GM21723 (cell line): ENCODE measurements at regions not wholly inside any gene's neighbourhood (a gene's known extent, or its start where the extent isn't known, plus 50 kb on each side); places are given as distances from the start of the nearest gene placed in this dataset.

Source experiments
- ATAC-seq: cut with Tn5 transposase; IDR thresholded peaks from one replicate; pipeline ENCODE4 v1.9.1; 2021; ENCODE audit warnings: mild to moderate bottlenecking, moderate library complexity; ENCODE audit not compliant: unreplicated experiment

- no peak for ATAC-seq
Measured at GRCh38 chr12:19941096-19941495, 427.2 kb upstream of the PDE3A start.

GRCh38 chr12:19945559-19946435 is 422.5 kb upstream of the PDE3A start:
- ATAC-seq: no peak

DNA sequence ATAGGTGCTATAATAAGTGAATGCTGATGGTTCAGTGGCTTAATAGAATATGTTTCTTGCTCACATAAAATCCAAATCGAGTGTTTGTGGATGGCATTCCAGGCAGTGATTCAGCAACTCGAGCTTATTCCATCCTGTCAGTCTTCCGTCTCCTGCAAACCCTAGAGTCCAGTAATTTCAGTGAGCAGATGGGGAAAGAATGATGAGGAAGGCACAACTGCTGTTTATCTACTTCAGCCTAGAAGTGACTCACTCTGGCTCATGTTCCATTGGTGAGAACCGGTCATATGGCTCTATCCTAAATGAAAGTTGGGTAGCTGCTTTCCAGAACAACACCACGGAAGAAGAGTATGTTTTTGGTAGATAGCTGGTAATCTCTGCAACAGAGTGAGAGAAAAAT is 421.8 kb upstream of the PDE3A start:
- ATAC-seq: no peak

DNA sequence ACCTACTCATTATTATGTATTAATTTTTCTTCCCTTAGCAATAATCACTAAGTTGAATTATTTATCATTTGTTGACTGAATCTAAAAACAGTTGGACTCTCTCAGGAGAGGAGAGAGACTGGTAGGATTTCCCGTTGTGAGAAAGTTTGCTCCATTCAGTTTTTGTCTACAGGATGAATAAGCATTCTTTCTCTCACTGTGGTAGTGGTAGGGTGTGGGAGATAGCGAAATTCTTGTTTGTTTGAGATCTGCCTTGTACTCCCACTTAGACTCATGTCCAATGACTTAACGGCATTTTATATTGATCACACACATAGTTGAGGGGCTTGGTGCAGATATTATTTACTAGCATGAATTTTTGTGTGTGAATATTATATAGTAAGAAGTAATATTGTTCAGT is 421.0 kb upstream of the PDE3A start:
- no peak for ATAC-seq

DNA sequence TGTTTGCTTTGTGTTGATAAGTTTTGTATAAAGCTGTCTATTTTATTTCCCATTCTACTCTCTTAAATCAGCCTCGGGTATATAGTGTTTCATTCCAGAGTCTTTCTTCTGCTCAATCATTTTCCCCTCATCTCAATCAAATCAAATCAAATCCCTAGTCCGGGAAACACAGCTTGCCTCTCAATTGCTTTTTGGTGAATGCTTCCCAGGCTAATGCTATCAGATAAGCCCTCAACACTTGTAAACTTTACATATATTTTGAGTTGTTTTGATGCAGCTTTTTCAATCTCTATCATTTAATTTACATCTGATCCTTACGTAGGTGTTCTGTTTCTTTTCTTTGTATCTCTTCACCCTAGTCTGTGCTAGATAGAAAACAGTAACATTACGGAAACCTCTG is 416.7 kb upstream of the PDE3A start:
- ATAC-seq: no peak

GRCh38 chr12:19953734-19954133 is 414.6 kb upstream of the PDE3A start:
- no peak for ATAC-seq

DNA sequence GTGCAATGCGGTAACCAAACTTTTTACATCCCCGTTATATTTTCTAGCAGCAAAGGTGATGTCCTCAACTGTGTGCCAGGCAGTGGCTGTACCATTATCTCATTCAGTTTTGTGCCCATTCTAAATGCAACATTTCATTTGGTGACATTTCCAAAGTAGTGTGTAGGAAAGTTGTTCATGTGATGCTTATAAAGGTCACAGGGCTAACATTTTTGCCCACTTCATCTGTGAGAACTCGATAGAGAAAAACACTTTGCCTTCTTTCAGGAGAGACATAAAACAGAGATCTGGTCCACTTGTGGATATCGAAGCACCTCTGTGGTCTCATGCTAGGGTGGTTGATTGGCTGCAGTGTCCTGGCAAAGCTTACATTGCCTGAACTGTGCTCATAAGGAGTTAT is 414.2 kb upstream of the PDE3A start:
- ATAC-seq: no peak

- ATAC-seq: no peak
Measured at GRCh38 chr12:19957308-19958125, 410.8 kb upstream of the PDE3A start.

DNA sequence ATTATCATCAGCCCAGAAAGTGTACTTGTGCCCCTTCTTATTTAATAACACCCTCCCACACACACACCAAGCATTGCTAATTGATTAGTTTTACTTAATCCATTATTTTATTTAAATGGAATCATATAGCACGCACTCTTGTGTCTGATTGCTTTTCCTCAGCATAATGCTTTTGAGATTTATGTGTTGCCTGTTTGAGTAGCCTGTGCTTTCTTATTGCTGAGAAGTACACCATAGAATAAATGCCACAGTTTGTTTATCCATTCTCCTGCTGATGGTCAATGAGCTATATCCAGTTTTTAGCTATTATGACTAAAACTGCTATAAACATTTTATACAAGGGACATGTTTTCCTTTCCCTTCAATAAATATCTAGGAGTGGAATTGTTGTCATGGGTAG is 409.9 kb upstream of the PDE3A start:
- ATAC-seq: no peak

DNA sequence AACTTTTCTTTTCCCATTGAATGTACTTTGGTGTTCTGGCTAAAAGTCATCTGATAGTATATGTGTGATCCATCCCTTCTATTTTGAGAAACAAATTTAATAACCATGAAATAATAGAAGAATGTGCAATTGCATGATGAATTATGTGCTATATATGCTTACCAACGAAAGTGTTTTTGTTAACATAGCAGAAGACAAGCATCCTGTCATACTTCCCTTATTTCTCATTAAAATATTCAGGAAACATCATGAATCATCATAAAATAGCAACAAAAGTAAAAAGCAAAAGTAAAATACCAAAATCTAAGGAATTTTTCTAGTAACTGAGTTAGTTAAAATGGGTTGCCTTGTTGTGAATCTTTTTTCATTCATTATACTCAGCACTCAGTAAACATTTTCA is 409.0 kb upstream of the PDE3A start:
- no peak for ATAC-seq

- no peak for ATAC-seq
Measured at GRCh38 chr12:19960527-19960926, 407.8 kb upstream of the PDE3A start.

- ATAC-seq: no peak
Measured at GRCh38 chr12:19962192-19962591, 406.1 kb upstream of the PDE3A start.

DNA sequence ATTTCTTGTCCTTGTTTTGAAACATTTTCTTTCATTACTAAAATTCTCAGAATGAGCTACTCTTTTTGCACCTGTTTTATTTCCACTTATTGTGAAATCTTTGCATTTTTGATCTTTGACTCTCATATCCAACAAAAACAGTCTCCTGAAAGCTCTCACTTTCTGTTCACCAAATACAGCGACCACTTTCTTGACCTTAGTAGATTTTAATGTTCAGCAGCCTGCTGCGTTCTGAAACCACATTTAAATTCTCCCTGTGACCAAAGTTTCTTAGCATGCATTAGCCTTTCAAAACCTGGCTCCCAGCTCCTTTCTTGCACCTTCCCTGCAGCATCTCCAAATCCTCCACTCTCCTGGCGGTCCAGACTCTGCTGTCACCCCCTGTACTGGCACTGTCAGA is 404.4 kb upstream of the PDE3A start:
- ATAC-seq: no peak

DNA sequence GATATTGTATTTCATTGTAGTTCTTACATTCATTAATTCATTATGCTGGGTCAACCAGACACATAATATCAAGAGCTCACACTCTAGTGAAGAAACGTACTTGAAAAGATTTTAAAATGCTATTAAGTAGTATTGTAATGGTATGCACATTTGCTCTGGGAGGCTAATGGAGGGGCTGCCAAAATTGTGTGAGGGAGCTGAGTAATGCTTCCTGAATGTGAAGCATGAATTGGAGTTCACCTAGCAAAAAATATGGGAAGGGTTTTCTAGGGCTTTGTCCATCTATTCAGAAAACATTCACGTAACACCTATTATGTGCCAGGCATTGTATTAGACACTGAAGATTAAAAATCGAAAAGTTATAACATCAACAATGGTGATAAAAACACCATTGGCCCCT is 403.8 kb upstream of the PDE3A start:
- ATAC-seq: no peak

DNA sequence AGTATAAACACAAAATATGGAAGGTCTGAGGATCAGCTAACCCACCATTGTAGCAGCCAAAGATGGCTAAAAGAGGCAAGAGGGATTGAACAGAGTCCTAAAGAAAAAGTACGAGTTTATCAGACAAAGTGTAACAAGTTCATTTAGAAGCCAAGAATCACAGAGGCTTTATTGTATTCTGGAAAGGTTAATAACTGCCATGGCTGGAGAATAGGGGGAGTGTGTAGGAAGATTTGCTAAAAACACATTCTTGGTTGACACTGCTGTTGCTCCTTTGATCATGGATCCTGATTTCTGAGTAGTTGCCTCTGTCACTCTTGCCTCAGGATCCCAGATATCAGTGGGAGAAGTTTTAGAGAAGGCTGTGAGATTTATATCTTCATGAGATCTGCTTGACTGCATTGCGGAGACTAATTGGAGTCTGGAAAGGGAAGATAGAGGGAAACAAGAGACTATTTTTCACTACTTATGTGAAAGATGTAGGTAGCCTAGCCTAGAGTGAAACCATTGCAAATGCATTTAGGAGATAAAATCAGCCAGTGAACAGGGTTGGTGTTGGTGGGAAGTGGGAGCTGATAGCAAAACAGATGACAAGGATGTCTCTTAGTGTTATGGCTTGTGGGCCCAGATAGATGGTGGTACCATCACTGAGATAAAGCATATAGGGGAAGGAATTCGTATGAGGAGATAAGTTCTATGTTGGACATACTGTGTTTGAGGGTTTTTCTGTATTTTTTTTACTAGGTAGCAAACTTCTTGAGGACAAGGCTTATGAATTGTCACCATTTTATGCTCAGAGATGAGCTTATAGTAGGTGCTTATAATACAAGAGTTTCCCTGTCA is 402.9 kb upstream of the PDE3A start:
- ATAC-seq: no peak

- ATAC-seq: no peak
Measured at GRCh38 chr12:19967001-19967400, 401.3 kb upstream of the PDE3A start.

GRCh38 chr12:19967431-19967830 is 400.9 kb upstream of the PDE3A start:
- ATAC-seq: no peak

GRCh38 chr12:19970116-19970515 is 398.2 kb upstream of the PDE3A start:
- ATAC-seq: no peak

GRCh38 chr12:19970821-19971220 is 397.5 kb upstream of the PDE3A start:
- ATAC-seq: no peak

GRCh38 chr12:19971361-19972280 is 396.7 kb upstream of the PDE3A start:
- ATAC-seq: no peak
